VCaP (cell line): ENCODE measurements at regions not wholly inside any gene's neighbourhood (a gene's known extent, or its start where the extent isn't known, plus 50 kb on each side); places are given as distances from the start of the nearest gene placed in this dataset.
A peak's percentile ranks its signal among the peaks of the same experiment; 100 is the strongest.

Source experiments
- H3K27ac ChIP-seq: fragments of 450-650 bp; 2 replicates; pipeline ENCODE4 v1.5.1; 2017
- CTCF ChIP-seq: fragments of 450-650 bp; conservative IDR thresholded peaks from 2 replicates; pipeline ENCODE4 v1.5.1; 2017; ENCODE audit warnings: mild to moderate bottlenecking, moderate library complexity

GRCh38 chr10:84838851-84839250 lies 510.5 kb downstream of the CCSER2 start:
- H3K27ac ChIP-seq = no peak overlapping the region
- TF ChIP-seq CTCF = no peak

- H3K27ac ChIP-seq = no peak overlapping the region
- TF ChIP-seq CTCF = peak; percentile 44
Observed at GRCh38 chr10:84842593-84842992, 514.2 kb downstream of the CCSER2 start.

GRCh38 chr10:84844461-84844860 lies 516.1 kb downstream of the CCSER2 start:
- no peak overlapping the region for H3K27ac ChIP-seq
- no peak for TF ChIP-seq CTCF

GRCh38 chr10:84845628-84846261 lies 517.4 kb downstream of the CCSER2 start:
- peak; percentile 82 for TF ChIP-seq CTCF
- no peak overlapping the region for H3K27ac ChIP-seq

GRCh38 chr10:84846658-84847316 lies 518.4 kb downstream of the CCSER2 start:
- no peak overlapping the region for H3K27ac ChIP-seq
- no peak for TF ChIP-seq CTCF

GRCh38 chr10:84848967-84849366 lies 520.6 kb downstream of the CCSER2 start:
- H3K27ac ChIP-seq = no peak overlapping the region
- no peak for TF ChIP-seq CTCF

- TF ChIP-seq CTCF = no peak
- no peak overlapping the region for H3K27ac ChIP-seq
Observed at GRCh38 chr10:84850826-84851225, 522.4 kb downstream of the CCSER2 start.
